HepG2 (cell line): ENCODE measurements at regions not wholly inside any gene's neighbourhood (a gene's known extent, or its start where the extent isn't known, plus 50 kb on each side); places are given as distances from the start of the nearest gene placed in this dataset.

Experiments used
- ATAC-seq: fragments of 200-7000 bp; cut with Tn5 transposase; 3 replicates; pipeline ENCODE4 v1.9.1; 2020; ENCODE audit warnings: mild to moderate bottlenecking, moderate library complexity
- BruUV-seq: library from RNA; stranded (reverse); fragments of 400-500 nt; replicated peaks from 2 replicates; lab custom pipeline; 2021; lab: Mats Ljungman, UMichigan
- CTCF ChIA-PET: fragments of 300-600 bp; formaldehyde crosslinking; extraction: SDS; loops from one replicate; lab custom pipeline; 2021; ENCODE audit warnings: low total read pairs, inconsistent platforms, low intra/inter-chr PET ratio; lab: Yijun Ruan, JAX
- POLR2A ChIA-PET: fragments of 350-600 bp; sonication (Branson Sonifier 250); formaldehyde crosslinking; loops from one replicate; lab custom pipeline; 2020; ENCODE audit warnings: antibody characterized with exemption, inconsistent platforms; lab: Yijun Ruan, JAX
- DNase-seq: peaks from one replicate; pipeline ENCODE4 v3.0.0-alpha.2; 2015; ENCODE audit warnings: low spot score
- FAIRE-seq: peaks from 3 replicates; lab custom pipeline; 2011; peaks lifted over from hg19 to GRCh38; lab: Jason Lieb, UNC
- H2AFZ ChIP-seq: one replicate; pipeline ENCODE4 v1.6.1; 2011; ENCODE audit warnings: low read length, inconsistent platforms
- H3K27ac ChIP-seq: fragments of 300-600 bp; 3 replicates; pipeline ENCODE4 v1.8.0; 2011; ENCODE audit warnings: mixed run types, mild to moderate bottlenecking, mixed read lengths, low read length, inconsistent platforms; ENCODE audit not compliant: insufficient read depth; ENCODE audit errors: extremely low read length
- H3K27me3 ChIP-seq, 2 experiments: fragments of 200-600 bp in 1 of 2; 2 replicates in 1 of 2; 3 replicates in 1 of 2; pipeline versions ENCODE4 v1.6.0 to v1.8.0; 2011; ENCODE audit warnings: low read length in 2 of 2, mild to moderate bottlenecking in 2 of 2, moderate library complexity in 2 of 2, inconsistent platforms in 1 of 2; ENCODE audit not compliant: insufficient read depth in 2 of 2, control insufficient read depth in 1 of 2
- H3K36me3 ChIP-seq, 2 experiments: fragments of 200-600 bp in 1 of 2; replicated peaks in 1 of 2; 2 replicates in 1 of 2; 3 replicates in 1 of 2; pipeline versions ENCODE4 v1.5.1 to v1.8.0; 2011; ENCODE audit warnings: low read length in 2 of 2, inconsistent platforms in 1 of 2; ENCODE audit not compliant: insufficient read depth in 2 of 2, control insufficient read depth in 1 of 2
- H3K4me1 ChIP-seq: 2 replicates; pipeline ENCODE4 v1.5.1; 2012; ENCODE audit warnings: low read length, inconsistent platforms; ENCODE audit not compliant: insufficient read depth
- H3K4me2 ChIP-seq: 2 replicates; pipeline ENCODE4 v1.6.0; 2011; ENCODE audit warnings: low read depth, low read length, inconsistent platforms
- H3K4me3 ChIP-seq, 3 experiments: fragments of 200-600 bp in 1 of 3; sonication (generic), shearing (Covaris generic) in 1 of 3; replicated peaks in 1 of 3; 2 replicates each; pipeline ENCODE4 v1.5.1; 2011 to 2016; ENCODE audit warnings: low read length in 3 of 3, inconsistent platforms in 2 of 3, low read depth in 2 of 3, mild to moderate bottlenecking in 2 of 3, control low read depth in 1 of 3, mixed read lengths in 1 of 3; ENCODE audit not compliant: insufficient read depth in 1 of 3
- H3K79me2 ChIP-seq: one replicate; pipeline ENCODE4 v1.6.1; 2011; ENCODE audit warnings: low read length, inconsistent platforms; ENCODE audit not compliant: insufficient read depth
- H3K9ac ChIP-seq: 2 replicates; pipeline ENCODE4 v1.6.0; 2011; ENCODE audit warnings: mild to moderate bottlenecking, low read depth, low read length, inconsistent platforms; ENCODE audit not compliant: insufficient read depth
- H3K9me3 ChIP-seq: 2 replicates; pipeline ENCODE4 v1.5.1; 2012; ENCODE audit warnings: mild to moderate bottlenecking, low read length
- H4K20me1 ChIP-seq: 2 replicates; pipeline ENCODE4 v1.6.0; 2011; ENCODE audit warnings: inconsistent platforms, mild to moderate bottlenecking, low read length, moderate library complexity; ENCODE audit not compliant: insufficient read depth
- ISX ChIP-seq: sonication (generic); formaldehyde crosslinking; conservative IDR thresholded peaks from 2 replicates; pipeline ENCODE4 v1.5.0; 2020; ENCODE audit warnings: missing genetic modification reagents
- NR2C2 ChIP-seq: sonication (generic); formaldehyde crosslinking; IDR thresholded peaks from 2 replicates; pipeline ENCODE4 v1.4.0; 2020; ENCODE audit warnings: missing genetic modification reagents, mild to moderate bottlenecking, moderate library complexity, borderline replicate concordance
- TAF1 ChIP-seq: sonication (generic); formaldehyde crosslinking; IDR thresholded peaks from 2 replicates; pipeline ENCODE4 v1.4.0; 2020; ENCODE audit warnings: missing genetic modification reagents
- TCF7 ChIP-seq: sonication (generic); IDR thresholded peaks from 2 replicates; pipeline ENCODE4 v1.6.1; 2016; ENCODE audit warnings: antibody characterized with exemption, low read depth
- ZNF230 ChIP-seq: sonication (generic); formaldehyde crosslinking; IDR thresholded peaks from 2 replicates; pipeline ENCODE4 v1.4.0; 2020; ENCODE audit warnings: mild to moderate bottlenecking, missing genetic modification reagents
- WGBS: methylation state at CpG from one replicate; pipeline ENCODE4 v1.1.6; 2017; ENCODE audit warnings: low lambda C conversion rate; 5-methylcytosine and 5-hydroxymethylcytosine counted together
- in situ Hi-C: cut with HindIII; loops from 2 replicates; pipeline ENCODE4 v1.10.0; 2017; ENCODE audit warnings: low pct_unique_long_range_greater_than_20kb; ENCODE audit not compliant: extremely low pct_ligation_motif_present
- intact Hi-C: fragments of 100-400 bp; cut with micrococcal nuclease; formaldehyde crosslinking; loops from one replicate; pipeline ENCODE4 v1.10.0; 2022; ENCODE audit not compliant: unreplicated experiment
- TF ChIP-seq, protein P1 (sequence below): sonication (generic); formaldehyde crosslinking; IDR thresholded peaks from 2 replicates; pipeline ENCODE4 v1.8.1; 2023; ENCODE audit warnings: mild to moderate bottlenecking, moderate library complexity, missing genetic modification reagents
- TF ChIP-seq, protein P2 (sequence below): sonication (generic); formaldehyde crosslinking; IDR thresholded peaks from 2 replicates; pipeline ENCODE4 v1.4.0; 2020; ENCODE audit warnings: missing genetic modification reagents, borderline replicate concordance
- TF ChIP-seq, protein P3 (sequence below): IDR thresholded peaks from 2 replicates; pipeline ENCODE4 v1.6.1; 2016; ENCODE audit warnings: low read depth

DNA sequence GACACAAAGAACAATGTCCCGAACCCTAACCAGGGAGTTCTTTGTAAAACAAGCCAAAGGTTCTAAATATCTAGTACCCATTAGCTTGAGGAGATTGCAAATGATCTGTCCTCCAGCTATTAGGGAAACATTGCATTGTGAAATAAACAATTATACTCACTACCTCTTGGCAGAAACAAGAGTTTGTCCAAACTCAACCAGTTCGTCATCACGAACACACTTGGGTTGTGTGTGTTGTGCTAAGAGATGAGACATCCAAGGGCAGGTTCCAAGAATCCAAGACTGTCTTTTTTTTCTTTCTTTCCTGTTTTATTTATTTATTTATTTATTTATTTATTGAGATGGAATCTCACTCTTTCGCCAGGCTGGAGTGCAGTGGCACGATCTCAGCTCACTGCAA is 793.1 kb upstream of the AUTS2 start:
- Histone ChIP-seq H3K4me3 (no peak overlapping the region), H3K9me3 (peaks cover 9% of the 10 kb centered on the region; the same call in 1 of the 2 replicates), H3K4me1 (no peaks in the 10 kb centered on the region), H3K27me3 (no peaks in the 10 kb centered on the region), H3K27ac (no peak overlapping the region), H3K36me3 (no peaks in the 10 kb centered on the region), H3K4me2 (no peak overlapping the region), H3K79me2 (no peaks in the 10 kb centered on the region), H3K9ac (no peak overlapping the region), H4K20me1 (no peaks in the 10 kb centered on the region), H2AFZ (no peak overlapping the region)
- POLR2A ChIA-PET = no interaction called here
- no peak for FAIRE-seq
- in situ Hi-C loops (no loop called here), intact Hi-C loops (no loop called here)
- TF ChIP-seq ISX (CRISPR knock-in tag) = no peak
- DNase-seq = no peak
- no TSS peak for BruUV-seq
- 9% methylated on average over 5 of the region's 5 CpGs for WGBS
- CTCF ChIA-PET = no interaction called here
- ATAC-seq = no peak

DNA sequence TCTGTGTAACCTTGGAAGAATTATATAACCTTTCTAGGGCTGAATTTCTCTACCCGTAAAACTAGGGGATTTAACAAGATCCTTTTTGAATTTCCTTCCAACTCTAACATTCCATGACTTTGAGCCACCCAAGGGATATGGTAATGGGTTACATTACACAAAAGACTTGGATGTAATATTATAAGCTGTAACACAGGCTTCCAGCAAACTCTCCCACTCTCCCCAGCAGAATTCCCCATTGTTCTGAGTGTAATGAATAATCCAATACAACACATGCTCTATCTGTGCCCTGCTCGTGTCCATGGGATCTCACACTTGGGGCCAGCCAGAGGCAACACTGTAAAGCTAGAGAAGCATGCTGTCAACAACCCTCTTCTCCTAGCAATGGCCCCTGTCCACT is 790.6 kb upstream of the AUTS2 start:
- Histone ChIP-seq H3K27ac (no peak overlapping the region), H3K9me3 (peaks cover 9% of the 10 kb centered on the region; the same call in 1 of the 2 replicates), H3K79me2 (no peaks in the 10 kb centered on the region), H3K27me3 (no peaks in the 10 kb centered on the region), H3K4me1 (no peaks in the 10 kb centered on the region), H3K4me3 (no peak overlapping the region), H3K9ac (no peak overlapping the region), H2AFZ (no peak overlapping the region), H4K20me1 (no peaks in the 10 kb centered on the region), H3K36me3 (no peaks in the 10 kb centered on the region), H3K4me2 (no peak overlapping the region)
- ChIA-PET CTCF (no interaction called here), POLR2A (no interaction called here)
- no TSS peak for BruUV-seq
- 17% methylated on average over 2 of the region's 2 CpGs for WGBS
- intact Hi-C loops = no loop called here
- DNase-seq (no peak), FAIRE-seq (no peak), ATAC-seq (no peak)
- TF ChIP-seq TAF1 (CRISPR knock-in tag) = no peak
- no peak for TF ChIP-seq NR2C2 (CRISPR knock-in tag)
- TF ChIP-seq ZNF230 (CRISPR knock-in tag) = no peak
- TF ChIP-seq, protein P1, sequence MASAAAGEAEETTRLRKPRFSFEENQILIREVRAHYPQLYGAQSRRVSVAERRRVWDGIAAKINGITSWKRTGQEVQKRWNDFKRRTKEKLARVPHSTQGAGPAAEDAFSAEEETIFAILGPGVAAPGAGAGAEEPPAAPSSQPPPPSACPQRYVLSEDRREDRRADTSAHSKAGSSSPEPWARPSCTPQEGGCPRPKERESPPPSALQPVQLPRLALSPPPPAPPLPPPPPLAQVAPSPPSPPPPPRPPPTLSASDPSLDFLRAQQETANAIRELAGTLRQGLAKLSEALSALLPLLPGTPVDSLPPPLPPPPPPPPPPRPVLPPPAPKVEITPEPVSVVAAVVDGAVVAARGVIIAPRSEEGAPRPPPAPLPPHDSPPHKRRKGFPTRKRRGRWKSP (CRISPR knock-in tag) = no peak
- TF ChIP-seq, protein P2, sequence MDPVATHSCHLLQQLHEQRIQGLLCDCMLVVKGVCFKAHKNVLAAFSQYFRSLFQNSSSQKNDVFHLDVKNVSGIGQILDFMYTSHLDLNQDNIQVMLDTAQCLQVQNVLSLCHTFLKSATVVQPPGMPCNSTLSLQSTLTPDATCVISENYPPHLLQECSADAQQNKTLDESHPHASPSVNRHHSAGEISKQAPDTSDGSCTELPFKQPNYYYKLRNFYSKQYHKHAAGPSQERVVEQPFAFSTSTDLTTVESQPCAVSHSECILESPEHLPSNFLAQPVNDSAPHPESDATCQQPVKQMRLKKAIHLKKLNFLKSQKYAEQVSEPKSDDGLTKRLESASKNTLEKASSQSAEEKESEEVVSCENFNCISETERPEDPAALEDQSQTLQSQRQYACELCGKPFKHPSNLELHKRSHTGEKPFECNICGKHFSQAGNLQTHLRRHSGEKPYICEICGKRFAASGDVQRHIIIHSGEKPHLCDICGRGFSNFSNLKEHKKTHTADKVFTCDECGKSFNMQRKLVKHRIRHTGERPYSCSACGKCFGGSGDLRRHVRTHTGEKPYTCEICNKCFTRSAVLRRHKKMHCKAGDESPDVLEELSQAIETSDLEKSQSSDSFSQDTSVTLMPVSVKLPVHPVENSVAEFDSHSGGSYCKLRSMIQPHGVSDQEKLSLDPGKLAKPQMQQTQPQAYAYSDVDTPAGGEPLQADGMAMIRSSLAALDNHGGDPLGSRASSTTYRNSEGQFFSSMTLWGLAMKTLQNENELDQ (CRISPR knock-in tag) = no peak
- TF ChIP-seq, protein P3, sequence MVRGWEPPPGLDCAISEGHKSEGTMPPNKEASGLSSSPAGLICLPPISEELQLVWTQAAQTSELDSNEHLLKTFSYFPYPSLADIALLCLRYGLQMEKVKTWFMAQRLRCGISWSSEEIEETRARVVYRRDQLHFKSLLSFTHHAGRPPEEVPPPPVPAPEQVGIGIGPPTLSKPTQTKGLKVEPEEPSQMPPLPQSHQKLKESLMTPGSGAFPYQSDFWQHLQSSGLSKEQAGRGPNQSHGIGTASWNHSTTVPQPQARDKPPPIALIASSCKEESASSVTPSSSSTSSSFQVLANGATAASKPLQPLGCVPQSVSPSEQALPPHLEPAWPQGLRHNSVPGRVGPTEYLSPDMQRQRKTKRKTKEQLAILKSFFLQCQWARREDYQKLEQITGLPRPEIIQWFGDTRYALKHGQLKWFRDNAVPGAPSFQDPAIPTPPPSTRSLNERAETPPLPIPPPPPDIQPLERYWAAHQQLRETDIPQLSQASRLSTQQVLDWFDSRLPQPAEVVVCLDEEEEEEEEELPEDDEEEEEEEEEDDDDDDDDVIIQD (CRISPR knock-in tag) = no peak
- no peak for TF ChIP-seq TCF7
- in situ Hi-C loops = no loop called here
